ENCODE measurements at regions not wholly inside any gene's neighbourhood (a gene's known extent, or its start where the extent isn't known, plus 50 kb on each side); places are given as distances from the start of the nearest gene placed in this dataset.

- no peak for TF ChIP-seq EZH2 (IDR thresholded peaks at IDR 0.05; ENCODE audit: borderline replicate concordance, insufficient read depth, low read length, poor library complexity, severe bottlenecking)
- no peak for TF ChIP-seq CTCF (IDR thresholded peaks at IDR 0.05; ENCODE audit: poor library complexity, severe bottlenecking)
- TF ChIP-seq EP300 (conservative IDR thresholded peaks at IDR 0.05; ENCODE audit: poor library complexity, severe bottlenecking): no peak
- no peak for TF ChIP-seq POLR2AphosphoS5 (IDR thresholded peaks at IDR 0.05)
- no peak for TF ChIP-seq SMC3 (conservative IDR thresholded peaks at IDR 0.05; ENCODE audit: poor library complexity)
- TF ChIP-seq MXI1 (conservative IDR thresholded peaks at IDR 0.05; ENCODE audit: poor library complexity, severe bottlenecking): no peak
- TF ChIP-seq REST (IDR thresholded peaks at IDR 0.05; ENCODE audit: borderline replicate concordance): no peak
Measured at GRCh38 chr5:117149312-117149711, 574.7 kb upstream of the SEMA6A start.
